ENCODE measurements at regions not wholly inside any gene's neighbourhood (a gene's known extent, or its start where the extent isn't known, plus 50 kb on each side); places are given as distances from the start of the nearest gene placed in this dataset.

- Histone ChIP-seq H3K9me3 (no peaks in the 10 kb centered on the region), H3K4me3 (no peak overlapping the region), H3K36me3 (ENCODE audit: insufficient read depth in 1 of 2, low read depth in 1 of 2) (no peaks in the 10 kb centered on the region), H3K27ac (no peak overlapping the region), H3K4me1 (no peaks in the 10 kb centered on the region), H3K27me3 (ENCODE audit: insufficient read depth in 3 of 3, low read length in 2 of 3) (peaks cover 0 to 5% (median 0%) of the 10 kb centered on the region in 3 donors)
- TF ChIP-seq CTCF (IDR thresholded peaks at IDR 0.05), result no peak
- WGBS, 3 donors, result 40 to 72% (median 52%) methylated on average over 1 of the region's 1 CpG
- intact Hi-C loops (cut with DNase I), result no loop called here
- DNase-seq (no peak), ATAC-seq (no peak)
These were observed 351.6 kb downstream of the EIPR1 start for GRCh38 chr2:3025984-3026383.

DNA sequence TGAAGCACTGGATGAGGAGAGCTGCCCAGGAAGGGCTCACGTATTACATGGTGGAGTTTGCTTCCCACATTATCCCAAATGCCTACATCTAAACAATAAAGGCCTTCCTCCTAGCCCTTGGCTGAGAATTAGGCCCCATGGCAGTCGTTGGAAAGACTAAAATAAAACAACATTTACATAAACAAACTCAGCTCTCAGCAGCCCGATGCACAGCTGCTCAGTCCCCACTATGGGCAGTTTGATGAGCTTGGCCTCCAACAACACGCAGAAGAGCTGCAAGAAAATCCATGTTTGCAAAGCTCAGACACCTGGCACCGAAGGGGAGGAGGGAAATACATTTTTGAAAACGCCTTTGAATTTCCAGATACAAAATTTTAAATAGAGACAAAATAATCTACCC, 352.4 kb downstream of the EIPR1 start:
- Histone ChIP-seq H3K27me3 (ENCODE audit: insufficient read depth in 3 of 3, low read length in 2 of 3) (peaks cover 0 to 5% (median 0%) of the 10 kb centered on the region in 3 donors), H3K4me3 (no peak overlapping the region), H3K36me3 (ENCODE audit: insufficient read depth in 1 of 2, low read depth in 1 of 2) (no peaks in the 10 kb centered on the region), H3K9me3 (no peaks in the 10 kb centered on the region), H3K27ac (no peak overlapping the region), H3K4me1 (no peaks in the 10 kb centered on the region)
- ATAC-seq (no peak), DNase-seq (no peak)
- WGBS, 3 donors, result 42 to 46% (median 43%) methylated on average over 6 of the region's 6 CpGs
- intact Hi-C loops (cut with DNase I), result no loop called here
- no peak for TF ChIP-seq CTCF (IDR thresholded peaks at IDR 0.05)

- 69 to 83% (median 83%) methylated on average over 10 of the region's 10 CpGs for WGBS, 3 donors
- Histone ChIP-seq H3K4me1 (no peaks in the 10 kb centered on the region), H3K4me3 (no peak overlapping the region), H3K27ac (no peak overlapping the region), H3K9me3 (no peaks in the 10 kb centered on the region), H3K27me3 (ENCODE audit: insufficient read depth in 3 of 3, low read length in 2 of 3) (peaks cover 0 to 5% (median 0%) of the 10 kb centered on the region in 3 donors), H3K36me3 (ENCODE audit: insufficient read depth in 1 of 2, low read depth in 1 of 2) (no peaks in the 10 kb centered on the region)
- intact Hi-C loops (cut with DNase I), result no loop called here
- ATAC-seq, result no peak
- no peak for DNase-seq
- no peak for TF ChIP-seq CTCF (IDR thresholded peaks at IDR 0.05)
These were observed 353.1 kb downstream of the EIPR1 start for GRCh38 chr2:3024401-3024935.

- Histone ChIP-seq H3K36me3 (ENCODE audit: insufficient read depth in 1 of 2, low read depth in 1 of 2) (no peaks in the 10 kb centered on the region), H3K4me3 (no peak overlapping the region), H3K4me1 (no peaks in the 10 kb centered on the region), H3K27ac (no peak overlapping the region), H3K27me3 (ENCODE audit: insufficient read depth in 3 of 3, low read length in 2 of 3) (peaks cover 0 to 5% (median 0%) of the 10 kb centered on the region in 3 donors), H3K9me3 (no peaks in the 10 kb centered on the region)
- no peak for ATAC-seq
- intact Hi-C loops (cut with DNase I), result no loop called here
- no peak for TF ChIP-seq CTCF (IDR thresholded peaks at IDR 0.05)
- DNase-seq, result no peak
- WGBS, 3 donors, result 89 to 92% (median 92%) methylated on average over 7 of the region's 7 CpGs
These were observed 354.1 kb downstream of the EIPR1 start for GRCh38 chr2:3023531-3023930.

- Histone ChIP-seq H3K9me3 (no peaks in the 10 kb centered on the region), H3K27ac (no peak overlapping the region), H3K4me1 (no peaks in the 10 kb centered on the region), H3K36me3 (ENCODE audit: insufficient read depth in 1 of 2, low read depth in 1 of 2) (no peaks in the 10 kb centered on the region), H3K4me3 (no peak overlapping the region), H3K27me3 (ENCODE audit: insufficient read depth in 3 of 3, low read length in 2 of 3) (peaks cover 0 to 5% (median 0%) of the 10 kb centered on the region in 3 donors)
- ATAC-seq (no peak), DNase-seq (no peak)
- 69 to 72% (median 70%) methylated on average over 9 of the region's 9 CpGs for WGBS, 3 donors
- intact Hi-C loops (cut with DNase I), result no loop called here
- TF ChIP-seq CTCF (IDR thresholded peaks at IDR 0.05), result no peak
These were observed 354.7 kb downstream of the EIPR1 start for GRCh38 chr2:3022841-3023372.
